Renal pelvis (tissue), 1 donor: ENCODE measurements at regions not wholly inside any gene's neighbourhood (a gene's known extent, or its start where the extent isn't known, plus 50 kb on each side); places are given as distances from the start of the nearest gene placed in this dataset.

Source experiments
- DNase-seq: peaks from one replicate; pipeline ENCODE4 v3.0.0-alpha.2; 2013

DNA sequence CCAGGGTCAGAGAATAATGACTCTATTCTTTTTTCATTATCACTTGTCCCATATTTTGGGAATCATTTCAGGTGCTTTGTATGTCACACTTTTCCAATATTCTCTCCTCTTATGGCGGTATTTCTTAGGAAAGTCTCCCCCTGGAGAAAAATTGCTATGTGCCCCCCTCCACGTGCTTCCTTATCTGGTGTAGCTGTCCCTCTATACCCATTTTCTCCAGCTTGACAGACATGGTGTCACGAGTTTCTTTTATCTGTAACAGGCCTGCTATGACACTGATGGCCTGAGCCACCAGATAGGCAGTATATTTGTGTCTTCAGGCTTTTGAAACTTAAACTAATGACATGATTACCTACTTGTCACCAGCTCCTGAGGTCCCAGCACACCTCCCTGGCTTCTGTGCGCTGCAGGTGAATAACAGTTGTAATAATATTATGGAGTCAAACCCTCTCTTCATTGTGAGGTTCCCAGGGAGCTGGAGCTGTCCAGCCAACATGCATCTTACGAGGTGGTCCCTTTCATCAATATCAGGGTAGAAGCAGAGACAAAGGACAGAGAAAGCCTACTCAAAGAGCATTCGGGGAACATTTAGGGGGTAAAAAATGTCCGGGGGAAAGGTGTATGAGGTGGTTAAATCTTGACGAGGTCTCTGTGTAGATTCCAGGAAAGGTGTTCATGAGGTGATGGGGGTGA lies 71.2 kb upstream of the DUSP10 start:
- no peak for DNase-seq

- DNase-seq, result no peak
Measured at GRCh38 chr1:221812088-221812752, 70.3 kb upstream of the DUSP10 start.

- no peak for DNase-seq
Measured at GRCh38 chr1:221810406-221810805, 68.5 kb upstream of the DUSP10 start.

GRCh38 chr1:221809091-221810029 lies 67.5 kb upstream of the DUSP10 start:
- no peak for DNase-seq

DNA sequence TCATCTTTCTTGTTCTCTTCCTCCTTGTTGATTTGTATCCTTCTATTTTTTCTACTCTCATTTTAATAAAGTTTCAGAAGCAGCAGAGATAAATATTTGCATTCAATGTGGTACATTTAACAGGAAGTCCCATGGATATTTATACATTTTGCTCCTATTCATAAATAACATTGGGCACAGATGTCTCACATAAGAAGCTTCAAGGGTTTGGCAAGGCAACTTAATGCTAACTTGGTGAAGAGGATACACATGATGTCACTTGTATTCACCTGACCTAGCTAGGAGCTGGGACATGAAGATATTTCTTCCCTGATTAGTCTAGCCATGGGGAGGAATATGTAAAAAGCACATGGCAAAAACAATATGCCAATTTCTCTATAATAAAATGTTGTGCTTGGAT lies 65.1 kb upstream of the DUSP10 start:
- DNase-seq, result no peak

DNA sequence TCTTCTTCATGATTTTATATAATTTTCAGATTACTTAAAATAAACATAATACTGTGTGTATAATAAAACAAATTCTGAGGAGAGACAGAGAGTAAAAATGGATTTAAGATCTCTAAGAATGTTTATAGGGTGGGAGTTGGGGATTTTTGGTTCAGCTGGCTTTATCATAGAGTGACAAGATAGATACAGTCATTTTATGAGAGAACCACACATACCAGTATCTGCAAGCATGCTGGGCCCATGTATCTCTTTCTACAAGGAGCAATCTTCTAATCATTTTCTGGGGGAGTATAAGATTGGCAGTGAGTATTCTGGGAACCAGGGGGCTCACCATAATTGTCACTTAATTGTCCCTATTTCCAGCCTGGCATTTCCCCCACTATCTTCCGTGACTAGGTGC lies 64.3 kb upstream of the DUSP10 start:
- DNase-seq, result no peak

GRCh38 chr1:221805121-221805520 lies 63.2 kb upstream of the DUSP10 start:
- DNase-seq, result no peak

DNA sequence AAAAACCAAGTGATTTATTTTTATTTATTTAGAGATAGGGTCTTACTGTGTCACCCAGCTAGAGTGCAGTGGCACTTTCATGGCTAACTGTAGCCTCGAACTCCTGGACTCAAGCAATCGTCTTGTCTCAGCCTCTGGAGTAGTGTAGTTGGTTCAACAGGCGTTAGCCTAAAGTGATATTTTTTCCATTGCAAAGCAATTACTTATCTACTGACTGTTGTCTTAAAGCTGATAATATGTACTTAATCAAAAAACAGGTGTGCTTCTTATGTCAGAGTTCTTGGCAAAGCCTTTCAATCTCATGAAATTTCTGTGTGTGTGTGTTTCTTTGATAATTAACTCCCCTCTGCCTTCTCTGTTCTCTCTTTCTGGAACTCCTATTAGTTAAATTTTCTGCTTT lies 62.4 kb upstream of the DUSP10 start:
- DNase-seq, result no peak

DNA sequence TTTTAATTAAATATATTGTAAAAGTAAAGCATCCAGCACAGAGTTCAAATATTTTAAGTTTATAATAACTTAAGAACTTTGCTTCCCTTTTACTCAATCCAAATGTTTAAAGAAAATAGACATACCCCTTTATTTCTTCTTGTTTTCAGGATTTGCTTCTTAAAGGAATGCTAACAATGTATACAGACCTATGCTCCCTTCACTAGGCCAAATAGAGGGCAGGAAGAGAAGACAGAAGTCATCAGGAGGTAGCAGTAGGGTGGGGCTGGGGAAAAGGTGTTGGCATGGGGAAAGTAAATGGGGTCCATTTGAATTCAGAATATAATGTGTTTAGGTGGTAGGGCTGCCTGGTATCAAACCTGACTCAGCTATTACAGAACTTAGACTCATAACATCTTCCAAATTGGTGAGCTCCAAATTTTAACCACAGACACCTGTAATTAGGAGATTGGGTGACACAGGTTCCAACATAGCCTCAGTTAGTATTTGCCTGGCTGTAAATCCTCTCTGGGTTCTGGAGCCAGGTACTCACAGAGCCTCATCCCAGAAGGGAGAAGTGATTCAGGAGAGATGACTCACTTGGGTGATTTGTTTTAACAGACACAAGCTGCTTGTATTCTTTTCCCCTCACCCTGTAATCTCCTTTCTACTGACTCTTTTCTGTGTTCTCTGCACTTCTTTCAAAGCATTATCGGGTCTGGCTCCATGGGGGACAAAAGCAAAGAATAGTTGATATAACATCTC lies 60.1 kb upstream of the DUSP10 start:
- DNase-seq, result no peak

DNA sequence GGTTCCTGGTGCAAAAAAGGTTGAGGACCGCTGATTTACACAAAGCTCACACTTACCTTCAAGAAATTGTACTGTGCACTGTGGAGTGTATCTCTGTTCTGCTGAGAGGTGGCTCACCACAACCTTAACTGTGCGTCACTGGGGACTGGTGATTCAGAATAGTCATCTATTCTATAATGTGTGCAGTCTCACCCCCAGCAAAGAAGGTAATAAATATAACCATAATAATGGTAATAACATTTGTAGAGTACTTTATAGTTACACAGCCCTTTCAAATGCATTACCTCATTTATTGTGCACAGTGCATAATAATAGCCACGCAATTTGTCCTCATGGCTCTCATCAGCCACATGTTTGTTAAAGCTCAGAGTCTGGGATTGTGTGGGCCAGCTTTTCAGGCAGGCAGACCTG lies 59.4 kb upstream of the DUSP10 start:
- DNase-seq, result no peak

- no peak for DNase-seq
Measured at GRCh38 chr1:221800831-221801230, 58.9 kb upstream of the DUSP10 start.

DNA sequence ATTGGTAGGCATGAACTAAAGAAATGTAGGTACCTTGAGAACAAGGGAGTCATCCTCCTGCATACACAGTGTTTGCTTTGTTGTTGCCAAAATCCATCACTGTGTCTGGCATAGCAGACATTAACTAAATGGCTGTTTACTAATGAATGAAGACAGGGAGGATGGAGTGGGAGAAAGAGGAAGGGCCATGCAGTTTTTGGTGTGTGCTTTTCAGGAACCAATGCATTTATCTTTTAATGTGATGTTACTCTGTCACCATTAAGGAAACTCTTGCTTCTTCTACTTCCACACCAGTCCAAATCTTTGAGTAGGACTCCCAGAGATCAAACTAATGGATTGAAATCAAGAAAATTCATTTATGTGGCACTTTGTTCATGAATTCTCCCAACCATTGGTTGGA lies 55.6 kb upstream of the DUSP10 start:
- DNase-seq, result no peak

DNA sequence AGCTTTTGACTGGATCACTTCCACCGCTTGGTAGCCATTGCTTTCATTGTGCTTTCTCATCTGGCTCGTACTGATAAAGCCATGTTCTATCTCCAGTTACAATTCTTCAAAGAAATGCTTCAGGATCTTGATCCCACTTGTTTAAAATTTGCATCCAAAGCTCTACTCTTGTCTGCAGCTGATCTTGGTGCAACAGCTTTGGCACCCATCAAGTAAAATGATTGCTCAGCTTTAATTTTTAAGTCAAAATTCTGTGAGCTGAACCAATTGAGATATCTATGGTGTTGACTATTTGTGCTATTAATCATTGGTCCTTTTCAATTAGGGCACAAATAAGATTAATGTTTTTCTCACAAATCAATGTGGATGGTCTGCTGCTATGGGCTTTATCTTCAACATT lies 54.8 kb upstream of the DUSP10 start:
- no peak for DNase-seq

- no peak for DNase-seq
Measured at GRCh38 chr1:221795380-221795779, 53.5 kb upstream of the DUSP10 start.

DNA sequence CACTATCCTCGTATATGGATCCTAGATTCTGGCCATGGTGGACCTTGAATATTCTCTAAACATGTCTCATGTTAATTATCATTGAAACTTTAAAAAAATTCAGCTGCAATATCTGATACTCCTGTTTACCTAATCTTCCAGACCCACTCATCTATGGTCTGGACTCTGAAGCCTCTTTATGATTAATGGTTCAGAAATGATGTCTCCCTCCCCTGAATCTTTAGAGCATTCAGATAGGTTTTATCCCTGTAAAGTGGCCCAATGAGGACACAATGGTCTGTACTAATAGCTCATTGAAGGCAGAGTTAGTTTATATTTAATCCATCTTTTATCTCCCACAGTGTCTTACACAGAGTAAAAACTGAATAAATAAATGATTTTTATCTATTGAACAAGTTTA lies 53.0 kb upstream of the DUSP10 start:
- no peak for DNase-seq

- DNase-seq, result no peak
Measured at GRCh38 chr1:221794079-221794670, 52.3 kb upstream of the DUSP10 start.

- DNase-seq, result no peak
Measured at GRCh38 chr1:221793439-221794078, 51.7 kb upstream of the DUSP10 start.

DNA sequence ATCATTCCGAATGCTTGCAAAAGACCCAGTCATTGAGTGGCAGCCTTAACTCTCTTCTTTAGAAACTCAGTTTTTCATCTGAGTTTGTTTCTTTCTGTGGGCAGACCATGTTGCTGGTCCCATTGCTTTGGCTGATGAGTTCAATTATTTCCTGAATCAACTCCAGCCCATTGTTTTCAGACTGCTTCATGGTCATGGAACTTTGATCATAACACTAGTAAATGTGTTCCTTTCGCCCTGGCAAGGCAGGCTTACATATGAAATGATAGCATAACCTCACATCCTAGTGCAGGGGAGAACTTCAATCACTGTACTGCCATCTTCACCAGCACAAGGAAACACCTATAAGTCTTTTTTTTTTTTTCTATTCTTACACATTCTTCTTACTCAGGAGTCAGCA lies 50.0 kb upstream of the DUSP10 start:
- DNase-seq, result no peak
